Glutamatergic neuron (in vitro differentiated cells): ENCODE measurements at regions not wholly inside any gene's neighbourhood (a gene's known extent, or its start where the extent isn't known, plus 50 kb on each side); places are given as distances from the start of the nearest gene placed in this dataset.

ENCODE experiments used
- DNase-seq: peaks from one replicate; pipeline ENCODE4 v3.0.0; 2022
- H3K27ac Mint-ChIP-seq: one replicate; pipeline ENCODE4 v1.8.0; 2020; ENCODE audit warnings: mild to moderate bottlenecking, mixed read lengths, inconsistent platforms; ENCODE audit not compliant: unreplicated experiment
- H3K27me3 Mint-ChIP-seq: one replicate; pipeline ENCODE4 v1.8.0; 2020; ENCODE audit warnings: mild to moderate bottlenecking, moderate library complexity, mixed read lengths, inconsistent platforms; ENCODE audit not compliant: unreplicated experiment
- H3K36me3 Mint-ChIP-seq: one replicate; pipeline ENCODE4 v1.8.0; 2020; ENCODE audit warnings: mild to moderate bottlenecking, mixed read lengths, inconsistent platforms; ENCODE audit not compliant: unreplicated experiment
- H3K4me1 Mint-ChIP-seq: one replicate; pipeline ENCODE4 v1.8.0; 2020; ENCODE audit warnings: mild to moderate bottlenecking, low read depth, mixed read lengths, inconsistent platforms; ENCODE audit not compliant: unreplicated experiment
- H3K4me3 Mint-ChIP-seq: one replicate; pipeline ENCODE4 v1.8.0; 2020; ENCODE audit warnings: mild to moderate bottlenecking, mixed read lengths, inconsistent platforms; ENCODE audit not compliant: unreplicated experiment
- H3K9me3 Mint-ChIP-seq: one replicate; pipeline ENCODE4 v1.8.0; 2020; ENCODE audit warnings: mild to moderate bottlenecking, moderate library complexity, mixed read lengths, inconsistent platforms; ENCODE audit not compliant: unreplicated experiment
- TF ChIP-seq, protein P1 (sequence below): fragments of 200-600 bp; sonication (generic); IDR thresholded peaks from one replicate; pipeline ENCODE4 v1.5.0; 2021; ENCODE audit not compliant: partially characterized antibody, unreplicated experiment

DNA sequence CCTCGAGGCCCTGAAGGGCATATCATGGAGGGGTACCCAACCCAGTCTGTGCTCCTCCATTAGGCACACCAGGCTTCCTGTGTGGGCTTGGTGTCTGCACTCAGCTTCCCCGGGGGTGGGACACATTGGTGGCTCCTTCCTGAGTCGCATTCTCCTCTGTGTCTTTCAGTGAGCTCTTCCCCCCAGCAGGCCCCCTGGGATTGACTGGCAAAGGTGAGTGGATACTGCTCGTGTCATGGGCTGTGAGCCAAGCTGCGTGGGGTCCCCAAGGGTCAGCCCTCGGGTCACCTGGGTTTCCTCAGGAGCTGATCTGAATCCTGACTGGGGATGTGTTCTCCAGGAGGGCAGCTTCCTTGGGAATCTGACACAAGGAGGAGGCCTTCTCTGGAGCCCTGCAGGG, 231.0 kb downstream of the SNRPN start:
- Mint-ChIP-seq H3K4me3 (no peak overlapping the region), H3K4me1 (no peaks in the 10 kb centered on the region), H3K36me3 (peaks cover 11% of the 10 kb centered on the region), H3K27ac (no peak overlapping the region), H3K27me3 (peaks cover 5% of the 10 kb centered on the region), H3K9me3 (peaks cover 16% of the 10 kb centered on the region)
- DNase-seq: no peak
- TF ChIP-seq, protein P1, sequence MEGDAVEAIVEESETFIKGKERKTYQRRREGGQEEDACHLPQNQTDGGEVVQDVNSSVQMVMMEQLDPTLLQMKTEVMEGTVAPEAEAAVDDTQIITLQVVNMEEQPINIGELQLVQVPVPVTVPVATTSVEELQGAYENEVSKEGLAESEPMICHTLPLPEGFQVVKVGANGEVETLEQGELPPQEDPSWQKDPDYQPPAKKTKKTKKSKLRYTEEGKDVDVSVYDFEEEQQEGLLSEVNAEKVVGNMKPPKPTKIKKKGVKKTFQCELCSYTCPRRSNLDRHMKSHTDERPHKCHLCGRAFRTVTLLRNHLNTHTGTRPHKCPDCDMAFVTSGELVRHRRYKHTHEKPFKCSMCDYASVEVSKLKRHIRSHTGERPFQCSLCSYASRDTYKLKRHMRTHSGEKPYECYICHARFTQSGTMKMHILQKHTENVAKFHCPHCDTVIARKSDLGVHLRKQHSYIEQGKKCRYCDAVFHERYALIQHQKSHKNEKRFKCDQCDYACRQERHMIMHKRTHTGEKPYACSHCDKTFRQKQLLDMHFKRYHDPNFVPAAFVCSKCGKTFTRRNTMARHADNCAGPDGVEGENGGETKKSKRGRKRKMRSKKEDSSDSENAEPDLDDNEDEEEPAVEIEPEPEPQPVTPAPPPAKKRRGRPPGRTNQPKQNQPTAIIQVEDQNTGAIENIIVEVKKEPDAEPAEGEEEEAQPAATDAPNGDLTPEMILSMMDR: no peak

DNA sequence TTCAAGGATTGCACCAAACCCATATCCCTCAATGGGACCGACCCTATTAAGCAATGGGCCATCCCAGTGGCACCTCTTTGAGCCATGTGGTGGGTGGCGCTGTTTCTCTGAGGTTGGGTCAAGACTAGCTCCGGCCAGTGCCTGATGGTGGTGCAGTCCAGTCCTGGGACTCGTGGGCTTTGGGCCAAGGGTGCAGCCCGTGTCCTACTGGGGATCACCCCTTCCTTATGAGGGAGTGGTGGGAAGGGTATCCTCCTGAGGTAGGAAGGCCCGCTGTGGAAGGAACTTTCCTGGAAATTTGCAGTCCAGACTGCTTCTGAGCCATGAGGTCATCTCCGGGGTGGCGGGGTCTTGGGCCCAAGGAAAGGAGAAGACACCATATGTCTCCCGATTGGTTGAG, 231.6 kb downstream of the SNRPN start:
- Mint-ChIP-seq H3K9me3 (peaks cover 16% of the 10 kb centered on the region), H3K27me3 (peaks cover 5% of the 10 kb centered on the region)

DNA sequence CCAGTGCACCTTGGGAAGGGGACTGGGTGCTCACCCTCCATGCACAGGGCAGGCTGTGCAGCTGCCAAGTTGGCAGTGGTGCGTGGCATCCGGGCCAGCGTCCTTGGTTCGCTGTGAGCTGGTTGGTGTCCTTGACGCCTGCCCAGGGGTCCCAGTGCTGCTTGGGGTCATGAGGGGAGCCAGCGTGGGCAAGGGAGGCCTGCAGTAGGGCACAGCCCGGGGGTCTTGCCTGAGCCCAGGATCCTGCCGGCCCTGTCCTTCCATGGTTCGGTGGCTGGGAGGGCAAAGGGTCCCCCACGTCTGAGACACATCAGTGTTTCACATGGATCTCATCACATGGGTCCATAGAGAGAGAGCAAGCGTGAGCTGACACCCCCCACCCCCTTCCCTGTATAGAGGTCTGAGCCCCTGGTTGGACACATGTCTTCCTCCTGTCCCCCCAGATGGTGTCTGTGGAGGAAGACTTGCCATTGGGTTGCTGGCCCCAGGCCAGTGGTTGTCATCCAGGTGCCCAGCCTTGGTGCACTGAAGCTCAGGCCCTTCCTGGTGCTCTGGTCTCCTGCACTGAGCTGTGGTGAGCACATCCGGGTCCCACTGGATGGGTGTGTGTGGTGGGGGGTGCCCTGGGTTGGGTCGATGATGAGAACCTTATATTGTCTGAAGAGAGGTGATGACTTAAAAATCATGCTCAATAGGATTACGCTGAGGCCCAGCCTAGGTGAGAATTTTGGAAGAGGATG, 232.3 kb downstream of the SNRPN start:
- no peak overlapping the region for H3K4me3 Mint-ChIP-seq
- no peak overlapping the region for H3K27ac Mint-ChIP-seq
- peaks cover 11% of the 10 kb centered on the region for H3K36me3 Mint-ChIP-seq
- H3K4me1 Mint-ChIP-seq: no peaks in the 10 kb centered on the region
- peaks cover 5% of the 10 kb centered on the region for H3K27me3 Mint-ChIP-seq
- peaks cover 19% of the 10 kb centered on the region for H3K9me3 Mint-ChIP-seq
- no peak for DNase-seq
- TF ChIP-seq, protein P1: no peak

More for the DNA sequence above, 231.6 kb downstream of the SNRPN start:
- H3K27ac Mint-ChIP-seq: no peak overlapping the region
- peaks cover 11% of the 10 kb centered on the region for H3K36me3 Mint-ChIP-seq
- TF ChIP-seq, protein P1: no peak
- H3K4me3 Mint-ChIP-seq: no peak overlapping the region
- no peak for DNase-seq
- no peaks in the 10 kb centered on the region for H3K4me1 Mint-ChIP-seq

DNA sequence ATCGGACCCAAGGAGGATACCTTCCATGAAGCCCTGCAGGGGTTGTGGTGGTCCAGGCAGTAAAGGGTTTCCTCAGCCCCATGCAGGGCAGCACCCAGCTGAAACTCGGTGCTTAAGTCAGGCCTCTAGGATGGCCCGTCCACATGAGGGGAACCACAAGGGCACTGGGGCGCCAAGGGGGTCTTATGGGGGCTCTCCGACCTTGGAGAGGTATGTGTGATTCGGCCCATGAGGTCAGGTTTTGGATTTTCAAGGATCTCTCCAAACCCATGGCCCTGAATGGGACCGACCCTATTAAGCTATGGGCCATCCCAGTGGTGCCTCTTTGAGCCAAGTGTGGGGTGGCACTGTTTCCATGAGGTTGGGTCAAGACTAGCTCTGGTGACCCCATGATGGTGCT, 233.3 kb downstream of the SNRPN start:
- Mint-ChIP-seq H3K27ac (no peak overlapping the region), H3K27me3 (peaks cover 2% of the 10 kb centered on the region), H3K9me3 (peaks cover 16% of the 10 kb centered on the region), H3K4me1 (no peaks in the 10 kb centered on the region), H3K36me3 (peaks cover 11% of the 10 kb centered on the region), H3K4me3 (no peak overlapping the region)
- DNase-seq: no peak
- TF ChIP-seq, protein P1: no peak

DNA sequence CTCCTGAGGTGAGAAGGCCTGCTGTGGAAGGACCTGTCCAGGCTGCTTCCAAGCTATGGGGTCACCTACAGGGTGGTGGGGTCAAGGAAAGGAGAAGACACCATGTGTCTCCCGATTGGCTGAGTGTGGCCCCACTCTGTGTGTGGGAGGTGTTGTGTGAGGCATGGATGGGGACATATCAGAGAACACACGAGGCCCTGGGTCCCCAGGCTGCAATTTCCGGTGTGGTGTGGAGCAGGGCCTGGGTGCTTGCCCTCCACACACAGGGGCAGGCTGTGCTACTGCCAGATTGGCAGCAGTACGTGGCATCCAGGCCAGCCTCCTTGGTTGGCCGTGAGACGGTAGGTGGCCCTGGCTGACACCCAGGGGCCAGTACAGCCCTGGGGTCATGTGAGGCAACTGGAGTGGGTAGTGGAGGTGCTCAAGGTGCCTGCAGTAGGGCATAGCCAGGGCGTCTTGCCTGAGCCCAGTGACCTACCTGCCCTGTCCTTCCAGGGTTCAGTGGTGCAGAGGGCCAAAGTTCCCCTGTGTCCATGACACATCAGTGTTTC, 233.8 kb downstream of the SNRPN start:
- TF ChIP-seq, protein P1: no peak
- Mint-ChIP-seq H3K9me3 (peaks cover 18% of the 10 kb centered on the region), H3K4me1 (no peaks in the 10 kb centered on the region), H3K36me3 (peaks cover 11% of the 10 kb centered on the region), H3K27me3 (peaks cover 2% of the 10 kb centered on the region), H3K4me3 (no peak overlapping the region), H3K27ac (no peak overlapping the region)
- no peak for DNase-seq
